ENCODE measurements at regions not wholly inside any gene's neighbourhood (a gene's known extent, or its start where the extent isn't known, plus 50 kb on each side); places are given as distances from the start of the nearest gene placed in this dataset.

- no peak for DNase-seq (ENCODE audit: low spot score)
These were observed 325.0 kb downstream of the SNAPC1 start for GRCh38 chr14:62087191-62087590.

- no peak for DNase-seq (ENCODE audit: low spot score)
These were observed 331.5 kb downstream of the SNAPC1 start for GRCh38 chr14:62093736-62094135.

- DNase-seq (ENCODE audit: low spot score), result no peak
These were observed 334.9 kb downstream of the SNAPC1 start for GRCh38 chr14:62097072-62097471.

GRCh38 chr14:62097824-62098223, 335.6 kb downstream of the SNAPC1 start:
- DNase-seq (ENCODE audit: low spot score), result no peak

GRCh38 chr14:62098357-62098756, 336.1 kb downstream of the SNAPC1 start:
- no peak for DNase-seq (ENCODE audit: low spot score)

- DNase-seq (ENCODE audit: low spot score), result no peak
These were observed 336.9 kb downstream of the SNAPC1 start for GRCh38 chr14:62099091-62099490.

GRCh38 chr14:62101189-62101588, 339.0 kb downstream of the SNAPC1 start:
- DNase-seq (ENCODE audit: low spot score), result no peak

GRCh38 chr14:62101673-62102348, 339.6 kb downstream of the SNAPC1 start:
- DNase-seq (ENCODE audit: low spot score), result no peak

GRCh38 chr14:62102349-62102725, 340.1 kb downstream of the SNAPC1 start:
- no peak for DNase-seq (ENCODE audit: low spot score)

GRCh38 chr14:62103464-62103863, 341.2 kb downstream of the SNAPC1 start:
- DNase-seq (ENCODE audit: low spot score), result no peak

GRCh38 chr14:62110941-62111340, 348.7 kb downstream of the SNAPC1 start:
- DNase-seq (ENCODE audit: low spot score), result no peak

GRCh38 chr14:62117010-62117750, 355.0 kb downstream of the SNAPC1 start:
- DNase-seq (ENCODE audit: low spot score), result no peak

- DNase-seq (ENCODE audit: low spot score), result no peak
These were observed 355.5 kb downstream of the SNAPC1 start for GRCh38 chr14:62117751-62118105.

- DNase-seq (ENCODE audit: low spot score), result no peak
These were observed 356.2 kb downstream of the SNAPC1 start for GRCh38 chr14:62118461-62118860.

GRCh38 chr14:62118871-62119270, 356.7 kb downstream of the SNAPC1 start:
- DNase-seq (ENCODE audit: low spot score), result no peak

GRCh38 chr14:62123961-62124360, 361.7 kb downstream of the SNAPC1 start:
- no peak for DNase-seq (ENCODE audit: low spot score)

GRCh38 chr14:62125793-62126192, 363.6 kb downstream of the SNAPC1 start:
- no peak for DNase-seq (ENCODE audit: low spot score)

- peak; percentile 57 for DNase-seq (ENCODE audit: low spot score)
These were observed 364.8 kb downstream of the SNAPC1 start for GRCh38 chr14:62126879-62127478.

GRCh38 chr14:62130441-62130840, 368.2 kb downstream of the SNAPC1 start:
- no peak for DNase-seq (ENCODE audit: low spot score)

GRCh38 chr14:62133776-62134550, 371.7 kb downstream of the SNAPC1 start:
- DNase-seq (ENCODE audit: low spot score), result no peak

GRCh38 chr14:62138593-62138992, 376.4 kb downstream of the SNAPC1 start:
- no peak for DNase-seq (ENCODE audit: low spot score)

GRCh38 chr14:62141139-62141538, 378.9 kb downstream of the SNAPC1 start:
- no peak for DNase-seq (ENCODE audit: low spot score)

GRCh38 chr14:62143245-62143644, 381.0 kb downstream of the SNAPC1 start:
- DNase-seq (ENCODE audit: low spot score), result no peak
